ENCODE measurements at regions not wholly inside any gene's neighbourhood (a gene's known extent, or its start where the extent isn't known, plus 50 kb on each side); places are given as distances from the start of the nearest gene placed in this dataset.
A peak's percentile ranks its signal among the peaks of the same experiment; 100 is the strongest.

GRCh38 chr6:26223228-26223627 lies 136.0 kb downstream of the HFE start:
- DNase-seq (ENCODE audit: low read depth, low spot score): no peak
- in situ Hi-C loops (cut with HindIII; ENCODE audit: low pct_unique_long_range_greater_than_20kb, low sequenced_read_pairs): no loop called here

GRCh38 chr6:26223650-26224546 lies 136.7 kb downstream of the HFE start:
- H3K4me1 ChIP-seq (ENCODE audit: control insufficient read depth, insufficient read depth, low read length): peaks cover 20% of the 10 kb centered on the region
- BruUV-seq (replicated peaks): no TSS peak
- ChIA-PET CTCF (no interaction called here), POLR2A (no interaction called here)
- H3K4me3 ChIP-seq (ENCODE audit: low read depth in 2 of 2, low read length in 2 of 2): peak overlapping the region; percentile 45 to 52
- peak overlapping the region; percentile 89 for H3K27ac ChIP-seq (ENCODE audit: low read length)
- H3K9me3 ChIP-seq (ENCODE audit: control insufficient read depth, insufficient read depth, low read depth, low read length): no peaks in the 10 kb centered on the region
- ATAC-seq: peak; percentile 86
- peaks cover 3% of the 10 kb centered on the region; the same call in 1 of the 2 replicates for H3K36me3 ChIP-seq (ENCODE audit: control insufficient read depth, insufficient read depth, low read length)
- in situ Hi-C loops (cut with HindIII; ENCODE audit: low pct_unique_long_range_greater_than_20kb, low sequenced_read_pairs) (no loop called here), intact Hi-C loops (cut with micrococcal nuclease; ENCODE audit: unreplicated experiment) (no loop called here)
- H3K27me3 ChIP-seq (ENCODE audit: control insufficient read depth, insufficient read depth, low read length): no peaks in the 10 kb centered on the region
- TF ChIP-seq TCF7L2 (IDR thresholded peaks at IDR 0.05; ENCODE audit: low read depth, low read length): no peak
- TF ChIP-seq POLR2AphosphoS5 (IDR thresholded peaks at IDR 0.05; ENCODE audit: low read depth, low read length): 0 out of 2 replicates have a peak, but pooled peaks have one; percentile 48
- DNase-seq (ENCODE audit: low read depth, low spot score): no peak

More at GRCh38 chr6:26223228-26223627, 136.0 kb downstream of the HFE start:
- POLR2A ChIA-PET: no interaction called here
- TF ChIP-seq REST (IDR thresholded peaks at IDR 0.05; ENCODE audit: insufficient read depth in 1 of 2, low read depth in 2 of 2, low read length in 1 of 2): no peak
- TF ChIP-seq CTCF (IDR thresholded peaks at IDR 0.05): no peak
- TF ChIP-seq POLR2AphosphoS5 (IDR thresholded peaks at IDR 0.05; ENCODE audit: low read depth, low read length): no peak
- no peak for TF ChIP-seq TCF7L2 (IDR thresholded peaks at IDR 0.05; ENCODE audit: low read depth, low read length)
- TF ChIP-seq SIN3A (IDR thresholded peaks at IDR 0.05; ENCODE audit: borderline replicate concordance, insufficient read depth, low read depth, low read length): no peak
- Histone ChIP-seq H3K9me3 (ENCODE audit: control insufficient read depth, insufficient read depth, low read depth, low read length) (no peaks in the 10 kb centered on the region), H3K27ac (ENCODE audit: low read length) (peak overlapping the region; percentile 89), H3K4me3 (ENCODE audit: low read depth in 2 of 2, low read length in 2 of 2) (peak overlapping the region; percentile 45 to 52), H3K36me3 (ENCODE audit: control insufficient read depth, insufficient read depth, low read length) (peaks cover 3% of the 10 kb centered on the region; the same call in 1 of the 2 replicates), H3K27me3 (ENCODE audit: control insufficient read depth, insufficient read depth, low read length) (no peaks in the 10 kb centered on the region), H3K4me1 (ENCODE audit: control insufficient read depth, insufficient read depth, low read length) (peaks cover 24% of the 10 kb centered on the region)
- ATAC-seq: peak; percentile 61; the same call in 1 of the 2 replicates
- no TSS peak for BruUV-seq (replicated peaks)
- intact Hi-C loops (cut with micrococcal nuclease; ENCODE audit: unreplicated experiment): no loop called here
- CTCF ChIA-PET: no interaction called here

GRCh38 chr6:26224547-26224912 lies 137.3 kb downstream of the HFE start:
- in situ Hi-C loops (cut with HindIII; ENCODE audit: low pct_unique_long_range_greater_than_20kb, low sequenced_read_pairs): no loop called here
- ChIA-PET CTCF (no interaction called here), POLR2A (no interaction called here)
- intact Hi-C loops (cut with micrococcal nuclease; ENCODE audit: unreplicated experiment): no loop called here
- H3K9me3 ChIP-seq (ENCODE audit: control insufficient read depth, insufficient read depth, low read depth, low read length): no peaks in the 10 kb centered on the region
- BruUV-seq (replicated peaks): no TSS peak
- H3K4me3 ChIP-seq (ENCODE audit: low read depth in 2 of 2, low read length in 2 of 2): peak overlapping the region; percentile 36 to 45
- no peak for DNase-seq (ENCODE audit: low read depth, low spot score)
- peaks cover 14% of the 10 kb centered on the region for H3K4me1 ChIP-seq (ENCODE audit: control insufficient read depth, insufficient read depth, low read length)
- peak overlapping the region; percentile 89 for H3K27ac ChIP-seq (ENCODE audit: low read length)
- TF ChIP-seq REST (IDR thresholded peaks at IDR 0.05; ENCODE audit: insufficient read depth in 1 of 2, low read depth in 2 of 2, low read length in 1 of 2) (no peak), TCF7L2 (IDR thresholded peaks at IDR 0.05; ENCODE audit: low read depth, low read length) (no peak), CTCF (IDR thresholded peaks at IDR 0.05) (no peak), SIN3A (IDR thresholded peaks at IDR 0.05; ENCODE audit: borderline replicate concordance, insufficient read depth, low read depth, low read length) (no peak), POLR2AphosphoS5 (IDR thresholded peaks at IDR 0.05; ENCODE audit: low read depth, low read length) (no peak)
- peaks cover 3% of the 10 kb centered on the region; the same call in 1 of the 2 replicates for H3K36me3 ChIP-seq (ENCODE audit: control insufficient read depth, insufficient read depth, low read length)
- ATAC-seq: no peak
- no peaks in the 10 kb centered on the region for H3K27me3 ChIP-seq (ENCODE audit: control insufficient read depth, insufficient read depth, low read length)
